ENCODE measurements at regions not wholly inside any gene's neighbourhood (a gene's known extent, or its start where the extent isn't known, plus 50 kb on each side); places are given as distances from the start of the nearest gene placed in this dataset.
A peak's percentile ranks its signal among the peaks of the same experiment; 100 is the strongest.

DNA sequence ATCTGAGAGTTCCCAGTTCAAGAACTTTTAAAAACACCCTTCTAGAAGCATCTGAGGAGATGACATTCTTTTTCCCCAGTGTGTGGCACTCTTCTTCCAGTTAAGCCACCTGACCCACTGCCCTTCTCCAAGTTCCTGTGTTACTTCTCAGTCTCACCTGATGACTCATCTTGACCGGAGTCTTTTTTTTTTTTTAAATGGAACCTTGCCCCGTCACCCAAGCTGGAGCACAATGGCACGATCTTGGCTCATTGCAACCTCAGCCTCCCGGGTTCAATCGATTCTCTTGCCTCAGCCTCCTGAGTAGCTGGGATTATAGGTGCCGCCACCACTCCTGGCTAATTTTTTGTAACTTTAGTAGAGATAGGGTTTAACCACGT is 224.1 kb upstream of the DAB2 start:
- no peak overlapping the region for H3K4me3 Mint-ChIP-seq
- Histone ChIP-seq H2BK5ac (ENCODE audit: insufficient read length, low read length) (no peak overlapping the region), H2AK5ac (ENCODE audit: insufficient read length, low read length) (no peak overlapping the region), H2AFZ (ENCODE audit: low read length) (no peak overlapping the region), H3K23ac (ENCODE audit: insufficient read length, low read depth, low read length) (no peak overlapping the region), H3T11ph (ENCODE audit: low read length) (no peak overlapping the region), H2BK120ac (ENCODE audit: low read depth, low read length, poor library complexity, severe bottlenecking) (no peak overlapping the region), H3K18ac (ENCODE audit: insufficient read length, low read depth, low read length) (no peak overlapping the region), H4K91ac (ENCODE audit: insufficient read length, low read depth, low read length) (no peak overlapping the region), H3K56ac (ENCODE audit: insufficient read length, low read depth, low read length) (no peak overlapping the region), H3K27ac (ENCODE audit: insufficient read length, low read depth, low read length) (no peak overlapping the region), H4K8ac (replicated peaks; ENCODE audit: insufficient read length, low read depth, low read length) (no peak overlapping the region), H3K79me2 (ENCODE audit: insufficient read depth, low read length) (no peaks in the 10 kb centered on the region), H3K4me1 (ENCODE audit: insufficient read depth, low read length) (no peaks in the 10 kb centered on the region), H3K79me1 (ENCODE audit: insufficient read depth, low read depth, low read length, poor library complexity, severe bottlenecking) (no peaks in the 10 kb centered on the region), H2BK15ac (ENCODE audit: low read depth, low read length) (no peak overlapping the region), H2BK20ac (ENCODE audit: low read depth, low read length, poor library complexity, severe bottlenecking) (no peak overlapping the region), H3K27me3 (ENCODE audit: insufficient read depth, low read length) (no peaks in the 10 kb centered on the region), H4K5ac (ENCODE audit: insufficient read length, low read depth, low read length) (no peak overlapping the region), H3K23me2 (ENCODE audit: insufficient read length, low read depth, low read length, poor library complexity, severe bottlenecking) (no peaks in the 10 kb centered on the region), H3K4ac (ENCODE audit: low read depth, low read length) (no peak overlapping the region), H3K4me2 (ENCODE audit: insufficient read depth, insufficient read length, low read length) (no peak overlapping the region), H2BK12ac (ENCODE audit: insufficient read length, low read depth, low read length) (no peak overlapping the region), H3K9me3 (ENCODE audit: control insufficient read depth, low read depth, low read length) (no peaks in the 10 kb centered on the region), H4K20me1 (ENCODE audit: control insufficient read depth, insufficient read depth, insufficient read length) (no peaks in the 10 kb centered on the region), H3K14ac (ENCODE audit: insufficient read depth, low read length) (no peak overlapping the region), H3K9ac (ENCODE audit: extremely low read depth, insufficient read length, low read length) (no peak overlapping the region)
- DNase-seq: peak; percentile 38
- H3K4me1 Mint-ChIP-seq: no peaks in the 10 kb centered on the region
- no peaks in the 10 kb centered on the region for H3K27me3 Mint-ChIP-seq (ENCODE audit: low read depth)
- H3K27ac Mint-ChIP-seq: no peak overlapping the region
- TF ChIP-seq, protein P1, sequence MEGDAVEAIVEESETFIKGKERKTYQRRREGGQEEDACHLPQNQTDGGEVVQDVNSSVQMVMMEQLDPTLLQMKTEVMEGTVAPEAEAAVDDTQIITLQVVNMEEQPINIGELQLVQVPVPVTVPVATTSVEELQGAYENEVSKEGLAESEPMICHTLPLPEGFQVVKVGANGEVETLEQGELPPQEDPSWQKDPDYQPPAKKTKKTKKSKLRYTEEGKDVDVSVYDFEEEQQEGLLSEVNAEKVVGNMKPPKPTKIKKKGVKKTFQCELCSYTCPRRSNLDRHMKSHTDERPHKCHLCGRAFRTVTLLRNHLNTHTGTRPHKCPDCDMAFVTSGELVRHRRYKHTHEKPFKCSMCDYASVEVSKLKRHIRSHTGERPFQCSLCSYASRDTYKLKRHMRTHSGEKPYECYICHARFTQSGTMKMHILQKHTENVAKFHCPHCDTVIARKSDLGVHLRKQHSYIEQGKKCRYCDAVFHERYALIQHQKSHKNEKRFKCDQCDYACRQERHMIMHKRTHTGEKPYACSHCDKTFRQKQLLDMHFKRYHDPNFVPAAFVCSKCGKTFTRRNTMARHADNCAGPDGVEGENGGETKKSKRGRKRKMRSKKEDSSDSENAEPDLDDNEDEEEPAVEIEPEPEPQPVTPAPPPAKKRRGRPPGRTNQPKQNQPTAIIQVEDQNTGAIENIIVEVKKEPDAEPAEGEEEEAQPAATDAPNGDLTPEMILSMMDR (conservative IDR thresholded peaks at IDR 0.05): peak; percentile 24; the same call in 1 of the 3 replicates
- no CpG with 5 or more reads among the region's 7 CpGs for WGBS (ENCODE audit: extremely low coverage, insufficient read length, low lambda C conversion rate)
- peaks cover 4 to 5% of the 10 kb centered on the region in 2 experiments; a peak in 3 of 5 replicates for H3K9me3 Mint-ChIP-seq
- no peaks in the 10 kb centered on the region for H3K36me3 Mint-ChIP-seq (ENCODE audit: insufficient read depth in 1 of 3, low read depth in 3 of 3)

Measured in H9 (cell line).